ENCODE measurements at regions not wholly inside any gene's neighbourhood (a gene's known extent, or its start where the extent isn't known, plus 50 kb on each side); places are given as distances from the start of the nearest gene placed in this dataset.
A peak's percentile ranks its signal among the peaks of the same experiment; 100 is the strongest.
"Not testable (repeated sequence)": the region's sequence is repeated elsewhere in the genome, so short reads cannot be mapped to it uniquely, and the experiment has no call there.

GRCh38 chr13:60862036-60862435 is 465.0 kb downstream of the TDRD3 start:
- DNase-seq (no peak), ATAC-seq (no peak)

DNA sequence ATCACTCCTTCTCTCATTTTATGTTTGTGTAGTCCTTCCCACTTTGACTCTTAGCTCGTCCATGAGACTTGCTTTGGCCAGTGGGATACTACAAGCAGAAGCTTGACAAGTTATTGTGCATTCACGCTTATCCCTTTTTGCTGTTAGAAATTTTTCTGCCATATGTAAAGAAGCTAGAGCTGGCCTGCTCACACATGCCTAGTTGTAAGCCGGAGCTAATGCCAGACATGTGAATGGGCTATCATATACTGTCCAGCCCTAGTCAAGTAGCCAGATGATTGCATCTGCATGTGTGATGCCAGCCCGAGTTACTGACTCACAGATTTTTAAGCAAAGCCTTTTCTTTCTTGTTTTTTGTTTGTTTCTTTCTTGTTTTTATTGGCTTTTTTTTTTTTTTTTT is 460.7 kb downstream of the TDRD3 start:
- intact Hi-C loops (cut with DNase I): no loop called here
- ATAC-seq (no peak), DNase-seq (no peak)

More at GRCh38 chr13:60862036-60862435, 465.0 kb downstream of the TDRD3 start:
- intact Hi-C loops (cut with DNase I): no loop called here

GRCh38 chr13:60852886-60853285 is 455.9 kb downstream of the TDRD3 start:
- DNase-seq: no peak
- no peak for ATAC-seq
- intact Hi-C loops (cut with DNase I): no loop called here

- intact Hi-C loops (cut with DNase I): no loop called here
- ATAC-seq (no peak), DNase-seq (no peak)
Measured at GRCh38 chr13:60851378-60851777, 454.4 kb downstream of the TDRD3 start.

- intact Hi-C loops (cut with DNase I): no loop called here
- ATAC-seq (no peak), DNase-seq (no peak)
Measured at GRCh38 chr13:60850526-60850925, 453.5 kb downstream of the TDRD3 start.

DNA sequence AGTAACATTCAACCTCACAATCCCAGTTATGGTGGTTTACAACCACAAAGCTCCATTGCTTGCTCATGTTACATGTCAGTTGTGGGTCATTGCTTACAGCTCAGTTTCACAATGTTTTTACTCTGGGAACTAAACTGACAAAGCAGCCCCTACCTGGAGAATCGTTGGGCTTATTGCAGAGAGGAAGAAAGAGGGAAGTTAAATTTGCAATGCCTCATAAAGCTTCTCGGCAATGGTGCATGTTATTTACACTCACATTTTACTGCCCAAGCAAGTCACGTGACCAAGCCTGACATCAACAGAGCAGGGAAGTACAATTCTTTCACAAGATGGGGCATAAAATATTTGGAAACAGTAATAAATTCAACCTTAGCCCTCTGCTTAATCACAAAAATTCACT is 441.6 kb downstream of the TDRD3 start:
- ATAC-seq (no peak), DNase-seq (no peak)
- intact Hi-C loops (cut with DNase I): no loop called here

DNA sequence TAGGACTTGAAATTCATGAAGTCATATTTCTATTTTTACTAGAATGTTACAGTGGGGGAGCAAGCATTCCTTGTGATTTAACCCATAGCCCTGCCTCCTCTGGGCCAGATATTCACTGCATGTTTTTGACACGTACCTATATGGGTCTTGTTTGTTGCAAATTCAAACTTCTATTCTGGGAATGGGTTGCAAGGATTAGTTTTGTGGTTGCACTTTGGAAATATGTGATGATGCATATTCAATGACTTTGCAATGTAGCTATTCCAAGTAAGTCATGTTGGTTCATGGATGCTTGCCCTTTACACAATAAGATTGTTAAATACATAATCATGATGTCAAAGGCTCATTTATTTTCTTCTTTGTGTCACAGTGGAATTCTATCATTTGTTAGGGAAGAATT is 440.8 kb downstream of the TDRD3 start:
- no peak for ATAC-seq

DNA sequence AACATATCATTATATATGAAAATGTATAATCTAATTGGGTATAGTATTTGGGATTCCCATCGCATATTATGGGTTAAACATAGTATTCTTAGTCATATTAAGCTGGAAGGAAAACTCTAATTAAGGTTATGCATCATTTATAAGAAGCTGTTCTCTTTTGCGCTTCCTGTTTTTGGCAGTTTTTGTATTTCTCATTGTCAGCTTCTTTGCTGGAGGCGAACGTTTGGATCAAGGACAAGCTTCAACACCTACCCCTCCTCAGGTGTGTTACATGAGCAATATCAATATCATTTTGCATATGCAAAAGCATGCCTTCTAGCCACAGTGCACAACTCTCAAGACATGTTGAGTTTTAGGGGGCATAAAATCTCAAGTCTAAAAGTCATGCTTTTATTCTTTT is 439.8 kb downstream of the TDRD3 start:
- intact Hi-C loops (cut with DNase I): no loop called here

More for the DNA sequence above, 440.8 kb downstream of the TDRD3 start:
- intact Hi-C loops (cut with DNase I): no loop called here
- no peak for DNase-seq

DNA sequence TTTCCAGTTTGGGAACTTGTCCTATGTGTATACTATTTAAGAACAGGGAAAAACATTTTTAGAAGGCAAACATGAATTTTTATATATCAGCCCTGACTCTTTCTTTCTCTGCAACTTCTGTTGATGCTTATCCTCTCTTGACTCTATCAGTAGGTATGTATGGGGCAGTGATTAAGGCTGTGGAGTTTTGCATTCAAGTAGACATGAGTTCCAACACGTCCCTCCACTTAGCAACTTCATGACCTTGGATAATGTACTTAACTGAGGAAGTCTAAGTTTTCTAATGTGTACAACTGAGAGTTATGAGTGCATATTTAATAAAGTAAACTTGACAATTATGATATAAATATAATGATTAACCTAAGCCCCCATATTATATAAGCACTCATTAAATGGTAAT is 414.6 kb downstream of the TDRD3 start:
- intact Hi-C loops (cut with DNase I): no loop called here
- no peak for ATAC-seq
- no peak for DNase-seq

More for the DNA sequence above, 439.8 kb downstream of the TDRD3 start:
- ATAC-seq (no peak), DNase-seq (no peak)

DNA sequence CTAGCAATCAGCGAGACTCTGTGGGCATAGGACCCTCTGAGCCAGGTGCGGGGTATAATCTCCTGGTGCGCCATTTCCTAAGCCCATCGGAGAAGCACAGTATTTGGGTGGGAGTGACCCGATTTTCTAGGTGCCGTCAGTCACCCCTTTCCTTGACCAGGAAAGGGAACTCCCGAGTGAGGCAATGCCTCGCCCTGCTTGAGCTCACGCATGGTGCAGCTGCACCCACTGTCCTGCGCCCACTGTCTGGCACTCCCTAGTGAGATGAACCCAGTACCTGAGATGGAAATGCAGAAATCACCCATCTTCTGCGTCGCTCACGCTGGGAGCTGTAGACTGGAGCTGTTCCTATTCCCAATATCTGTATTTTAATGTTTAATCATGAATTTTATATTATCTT is 408.6 kb downstream of the TDRD3 start:
- DNase-seq; ATAC-seq; intact Hi-C loops (cut with DNase I): not testable (repeated sequence)

DNA sequence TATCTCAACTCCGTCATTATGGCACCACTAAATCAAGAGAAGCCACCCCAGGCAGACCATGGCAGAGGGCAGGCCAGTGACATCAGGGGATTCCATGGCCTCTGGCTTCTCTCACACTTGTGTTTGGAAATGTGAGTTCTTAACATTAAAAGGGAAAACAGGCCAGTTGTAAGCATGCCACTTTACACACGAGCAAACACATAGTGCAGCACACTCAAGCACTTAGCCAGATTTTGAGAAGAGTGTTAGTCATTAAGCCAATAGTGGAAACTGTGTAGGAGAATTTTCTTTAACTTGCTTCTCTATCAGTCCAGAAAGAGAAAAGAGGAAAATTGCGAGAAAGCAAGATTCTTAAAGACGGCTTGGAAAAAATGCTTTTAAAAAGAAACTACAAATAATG is 401.5 kb downstream of the TDRD3 start:
- ATAC-seq (no peak), DNase-seq (no peak)
- intact Hi-C loops (cut with DNase I): no loop called here

- intact Hi-C loops (cut with DNase I): no loop called here
- ATAC-seq (no peak), DNase-seq (no peak)
Measured at GRCh38 chr13:60797112-60797511, 400.1 kb downstream of the TDRD3 start.

GRCh38 chr13:60794751-60795150 is 397.7 kb downstream of the TDRD3 start:
- intact Hi-C loops (cut with DNase I): no loop called here
- DNase-seq (no peak), ATAC-seq (no peak)

- no peak for ATAC-seq
- intact Hi-C loops (cut with DNase I): no loop called here
- DNase-seq: no peak
Measured at GRCh38 chr13:60790620-60791019, 393.6 kb downstream of the TDRD3 start.

DNA sequence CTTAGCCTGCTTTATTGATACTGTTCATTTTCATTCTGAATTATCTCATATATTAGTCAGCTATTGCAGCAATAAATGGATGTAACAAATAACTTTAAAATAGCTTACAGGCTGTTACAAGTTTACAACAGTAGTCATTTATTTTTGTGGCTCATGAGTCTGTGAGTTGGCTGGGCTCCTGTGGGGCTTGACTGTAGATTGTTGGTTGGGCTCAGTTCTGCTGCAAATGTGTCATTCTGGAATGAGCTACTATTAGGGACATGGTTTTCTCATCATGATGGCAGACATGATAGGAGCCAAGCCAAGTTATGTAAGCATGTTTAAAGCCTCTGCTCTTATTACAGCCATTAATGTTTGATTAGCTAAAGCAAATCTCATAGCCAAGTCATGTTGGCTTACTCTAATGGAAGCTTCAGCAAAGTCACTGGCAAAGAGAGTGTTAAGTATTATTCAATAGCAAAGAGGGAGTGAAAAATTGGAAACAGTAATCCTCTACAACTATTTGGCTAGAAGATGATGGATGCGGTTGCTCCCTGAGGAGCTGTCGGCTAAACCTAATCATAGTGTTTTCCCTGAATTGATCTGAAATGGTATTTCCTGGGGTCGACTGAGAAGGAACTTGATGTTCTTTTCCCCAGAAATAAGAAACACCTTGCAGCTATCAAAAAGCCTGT is 391.3 kb downstream of the TDRD3 start:
- DNase-seq (peak; percentile 37), ATAC-seq (peak; percentile 71 to 91)
- intact Hi-C loops (cut with DNase I): no loop called here

- peak in 1 of 2 donors; percentile 68 for ATAC-seq
- DNase-seq: no peak
- intact Hi-C loops (cut with DNase I): no loop called here
Measured at GRCh38 chr13:60787083-60787482, 390.1 kb downstream of the TDRD3 start.

- no peak for ATAC-seq
- DNase-seq: no peak
- intact Hi-C loops (cut with DNase I): no loop called here
Measured at GRCh38 chr13:60772726-60773125, 375.7 kb downstream of the TDRD3 start.

DNA sequence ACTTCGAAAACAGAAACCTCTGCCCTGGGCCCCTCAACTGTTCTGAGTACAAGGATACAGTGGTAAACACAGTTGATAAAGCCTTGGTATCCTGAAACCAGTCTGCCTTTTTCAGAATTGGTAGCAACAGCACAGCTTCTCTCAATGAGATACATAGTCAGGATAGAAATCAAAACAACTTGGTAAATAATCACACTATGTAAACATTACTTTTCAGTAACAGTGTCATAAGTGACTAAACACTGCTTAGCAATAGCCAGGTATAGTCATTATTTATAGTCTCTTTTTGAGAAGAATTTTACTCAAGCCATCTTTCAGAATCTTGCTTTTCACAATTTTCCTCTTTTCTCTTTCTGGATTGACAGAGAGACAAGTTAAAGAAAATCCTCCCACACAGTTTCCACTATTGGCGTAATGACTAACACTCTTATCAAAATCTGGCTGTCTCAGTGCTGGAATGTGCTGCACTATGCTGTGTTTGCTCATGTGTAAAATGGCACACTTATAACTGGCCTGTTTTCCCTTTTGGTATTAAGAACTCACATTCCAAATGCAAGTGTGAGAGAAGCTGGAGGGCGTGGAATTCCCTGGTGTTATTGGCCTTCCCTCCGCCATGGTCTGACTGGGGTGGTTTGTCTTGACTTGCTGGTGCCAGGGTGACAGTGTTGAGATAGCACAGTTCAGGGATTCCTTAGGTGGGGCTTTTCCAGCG is 368.8 kb downstream of the TDRD3 start:
- DNase-seq: peak; percentile 30
- ATAC-seq: peak; percentile 95 to 99
- intact Hi-C loops (cut with DNase I): no loop called here

DNA sequence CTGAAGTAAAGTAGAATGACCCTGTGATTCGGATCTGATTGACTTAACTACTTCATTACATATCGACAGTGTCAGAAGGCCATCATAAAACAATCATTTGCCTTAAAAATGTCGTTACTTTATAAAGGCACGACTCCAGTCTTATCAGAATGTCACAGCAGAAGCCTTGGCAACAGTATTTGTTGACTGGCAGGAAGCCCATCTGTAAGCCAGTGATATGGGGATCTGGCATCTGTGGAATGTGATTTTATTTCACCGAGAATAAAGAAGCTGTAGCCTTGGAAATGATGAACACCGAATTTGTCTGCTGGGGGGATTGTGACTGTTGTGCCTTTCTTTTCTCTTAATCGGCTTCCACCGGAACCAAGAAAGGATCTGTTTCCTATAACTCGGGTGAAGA is 362.5 kb downstream of the TDRD3 start:
- DNase-seq (no peak), ATAC-seq (no peak)
- intact Hi-C loops (cut with DNase I): no loop called here

DNA sequence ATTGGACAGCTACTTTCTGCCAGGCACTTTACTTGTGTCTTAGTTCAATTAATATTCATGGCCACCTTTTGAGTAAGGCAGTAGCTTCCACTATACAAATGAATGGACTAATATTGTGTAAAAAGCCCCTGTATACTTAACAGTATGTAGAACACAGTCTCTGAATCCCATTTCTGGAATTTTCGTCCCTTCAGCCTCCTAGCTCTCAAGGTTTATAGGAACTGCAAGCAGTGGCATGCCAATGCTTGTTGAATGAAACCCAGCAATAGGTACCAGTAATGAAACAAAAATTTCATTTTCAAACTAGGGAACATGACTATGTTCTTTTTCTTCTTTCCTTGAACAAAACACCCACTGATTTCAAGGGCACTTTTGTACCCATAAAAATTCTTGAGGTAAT is 361.6 kb downstream of the TDRD3 start:
- ATAC-seq (no peak), DNase-seq (no peak)
- intact Hi-C loops (cut with DNase I): no loop called here
